ENCODE measurements at regions not wholly inside any gene's neighbourhood (a gene's known extent, or its start where the extent isn't known, plus 50 kb on each side); places are given as distances from the start of the nearest gene placed in this dataset.
"Not testable (repeated sequence)": the region's sequence is repeated elsewhere in the genome, so short reads cannot be mapped to it uniquely, and the experiment has no call there.

GRCh38 chr4:42778349-42778748 is 114.2 kb upstream of the GRXCR1 start:
- Histone ChIP-seq H3K36me3 (ENCODE audit: insufficient read depth, insufficient read length, low read length) (no peaks in the 10 kb centered on the region), H3K9ac (ENCODE audit: insufficient read length, low read depth) (no peak overlapping the region), H3K4me1 (ENCODE audit: insufficient read depth, insufficient read length) (no peaks in the 10 kb centered on the region), H3K9me3 (ENCODE audit: insufficient read depth, low read length) (no peaks in the 10 kb centered on the region), H3K27me3 (ENCODE audit: insufficient read depth, insufficient read length) (no peaks in the 10 kb centered on the region), H3K4me3 (ENCODE audit: insufficient read length, low read depth) (no peak overlapping the region)
- TF ChIP-seq YY1 (IDR thresholded peaks at IDR 0.05; ENCODE audit: insufficient read depth, insufficient read length) (no peak), ZNF274 (IDR thresholded peaks at IDR 0.05; ENCODE audit: low read depth, low read length) (no peak), SUZ12 (IDR thresholded peaks at IDR 0.05; ENCODE audit: extremely low read depth, insufficient read depth, insufficient read length) (no peak)
- DNase-seq (ENCODE audit: low read depth, low spot score) = no peak

GRCh38 chr4:42768125-42768748 is 111.3 kb upstream of the ATP8A1 start:
- Histone ChIP-seq H3K4me1 (ENCODE audit: insufficient read depth, insufficient read length) (no peaks in the 10 kb centered on the region), H3K27me3 (ENCODE audit: insufficient read depth, insufficient read length) (no peaks in the 10 kb centered on the region), H3K36me3 (ENCODE audit: insufficient read depth, insufficient read length, low read length) (no peaks in the 10 kb centered on the region), H3K9ac (ENCODE audit: insufficient read length, low read depth) (no peak overlapping the region), H3K4me3 (ENCODE audit: insufficient read length, low read depth) (no peak overlapping the region), H3K9me3 (ENCODE audit: insufficient read depth, low read length) (no peaks in the 10 kb centered on the region)
- no peak for DNase-seq (ENCODE audit: low read depth, low spot score)
- TF ChIP-seq ZNF274 (IDR thresholded peaks at IDR 0.05; ENCODE audit: low read depth, low read length) = no peak
- TF ChIP-seq YY1 (IDR thresholded peaks at IDR 0.05; ENCODE audit: insufficient read depth, insufficient read length) = no peak
- TF ChIP-seq SUZ12 (IDR thresholded peaks at IDR 0.05; ENCODE audit: extremely low read depth, insufficient read depth, insufficient read length) = no peak

DNA sequence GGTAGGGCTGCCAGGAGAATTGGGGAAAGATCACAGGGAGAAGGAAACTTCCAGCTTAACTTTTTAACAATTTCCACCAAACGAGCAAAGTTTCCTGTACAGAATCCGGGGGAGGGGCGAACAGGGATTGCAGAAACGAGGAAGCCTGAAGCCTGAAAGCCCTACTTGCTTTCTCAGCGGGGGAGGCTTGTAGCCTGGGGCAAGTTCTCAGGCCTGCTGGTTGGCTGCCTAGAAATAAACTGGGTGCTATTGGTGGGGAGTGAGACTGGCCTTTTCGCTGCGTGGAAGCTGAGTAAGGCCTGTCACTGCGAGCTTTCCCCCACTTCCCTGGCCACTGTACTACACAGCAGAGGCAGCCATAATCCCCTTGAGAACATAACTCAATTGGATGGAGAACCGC is 110.8 kb upstream of the ATP8A1 start:
- DNase-seq (ENCODE audit: low read depth, low spot score) = no peak
- no peak for TF ChIP-seq YY1 (IDR thresholded peaks at IDR 0.05; ENCODE audit: insufficient read depth, insufficient read length)
- no peak for TF ChIP-seq SUZ12 (IDR thresholded peaks at IDR 0.05; ENCODE audit: extremely low read depth, insufficient read depth, insufficient read length)
- TF ChIP-seq ZNF274 (IDR thresholded peaks at IDR 0.05; ENCODE audit: low read depth, low read length) = no peak
- no peak overlapping the region for H3K9ac ChIP-seq (ENCODE audit: insufficient read length, low read depth)

GRCh38 chr4:42761804-42762203 is 104.9 kb upstream of the ATP8A1 start:
- no peaks in the 10 kb centered on the region for H3K4me1 ChIP-seq (ENCODE audit: insufficient read depth, insufficient read length)
- no peaks in the 10 kb centered on the region for H3K27me3 ChIP-seq (ENCODE audit: insufficient read depth, insufficient read length)
- H3K36me3 ChIP-seq (ENCODE audit: insufficient read depth, insufficient read length, low read length) = no peaks in the 10 kb centered on the region
- H3K9me3 ChIP-seq (ENCODE audit: insufficient read depth, low read length) = no peaks in the 10 kb centered on the region
- no peak overlapping the region for H3K9ac ChIP-seq (ENCODE audit: insufficient read length, low read depth)
- DNase-seq (ENCODE audit: low read depth, low spot score) = peak; percentile 70
- H3K4me3 ChIP-seq (ENCODE audit: insufficient read length, low read depth) = no peak overlapping the region
- TF ChIP-seq SUZ12 (IDR thresholded peaks at IDR 0.05; ENCODE audit: extremely low read depth, insufficient read depth, insufficient read length) = no peak
- no peak for TF ChIP-seq YY1 (IDR thresholded peaks at IDR 0.05; ENCODE audit: insufficient read depth, insufficient read length)
- TF ChIP-seq ZNF274 (IDR thresholded peaks at IDR 0.05; ENCODE audit: low read depth, low read length) = no peak

More for the DNA sequence above, 110.8 kb upstream of the ATP8A1 start:
- Histone ChIP-seq H3K4me3 (ENCODE audit: insufficient read length, low read depth) (no peak overlapping the region), H3K27me3 (ENCODE audit: insufficient read depth, insufficient read length) (no peaks in the 10 kb centered on the region), H3K4me1 (ENCODE audit: insufficient read depth, insufficient read length) (no peaks in the 10 kb centered on the region), H3K9me3 (ENCODE audit: insufficient read depth, low read length) (no peaks in the 10 kb centered on the region), H3K36me3 (ENCODE audit: insufficient read depth, insufficient read length, low read length) (no peaks in the 10 kb centered on the region)

- not testable (repeated sequence) for H3K4me1 ChIP-seq (ENCODE audit: insufficient read depth, insufficient read length); H3K27me3 ChIP-seq (ENCODE audit: insufficient read depth, insufficient read length); H3K4me3 ChIP-seq (ENCODE audit: insufficient read length, low read depth); H3K36me3 ChIP-seq (ENCODE audit: insufficient read depth, insufficient read length, low read length); DNase-seq (ENCODE audit: low read depth, low spot score); H3K9me3 ChIP-seq (ENCODE audit: insufficient read depth, low read length); H3K9ac ChIP-seq (ENCODE audit: insufficient read length, low read depth)
These were observed 98.1 kb upstream of the ATP8A1 start for GRCh38 chr4:42754965-42755364.

DNA sequence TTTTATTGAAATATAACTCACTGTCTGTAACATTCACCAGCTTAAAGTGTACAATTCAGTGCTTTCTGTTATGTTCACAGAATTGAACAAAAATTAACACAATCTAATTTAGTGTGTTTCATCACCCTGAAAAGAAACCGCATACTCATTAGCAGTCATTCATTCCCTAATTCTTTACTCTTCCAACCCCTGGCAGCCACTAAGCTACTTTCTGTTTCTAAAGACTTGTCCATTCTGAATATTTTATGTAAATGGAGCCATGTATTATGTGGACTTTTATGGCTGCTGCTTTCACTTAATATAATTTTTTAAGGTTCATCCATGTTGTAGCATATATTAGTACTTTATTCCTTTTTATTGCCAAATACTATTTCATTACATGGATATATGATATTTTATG is 94.7 kb upstream of the ATP8A1 start:
- no peak for TF ChIP-seq SUZ12 (IDR thresholded peaks at IDR 0.05; ENCODE audit: extremely low read depth, insufficient read depth, insufficient read length)
- TF ChIP-seq YY1 (IDR thresholded peaks at IDR 0.05; ENCODE audit: insufficient read depth, insufficient read length) = no peak
- no peak for DNase-seq (ENCODE audit: low read depth, low spot score)
- Histone ChIP-seq H3K4me1 (ENCODE audit: insufficient read depth, insufficient read length) (no peaks in the 10 kb centered on the region), H3K4me3 (ENCODE audit: insufficient read length, low read depth) (no peak overlapping the region), H3K27me3 (ENCODE audit: insufficient read depth, insufficient read length) (no peaks in the 10 kb centered on the region), H3K36me3 (ENCODE audit: insufficient read depth, insufficient read length, low read length) (no peaks in the 10 kb centered on the region), H3K9ac (ENCODE audit: insufficient read length, low read depth) (no peak overlapping the region), H3K9me3 (ENCODE audit: insufficient read depth, low read length) (no peaks in the 10 kb centered on the region)

DNA sequence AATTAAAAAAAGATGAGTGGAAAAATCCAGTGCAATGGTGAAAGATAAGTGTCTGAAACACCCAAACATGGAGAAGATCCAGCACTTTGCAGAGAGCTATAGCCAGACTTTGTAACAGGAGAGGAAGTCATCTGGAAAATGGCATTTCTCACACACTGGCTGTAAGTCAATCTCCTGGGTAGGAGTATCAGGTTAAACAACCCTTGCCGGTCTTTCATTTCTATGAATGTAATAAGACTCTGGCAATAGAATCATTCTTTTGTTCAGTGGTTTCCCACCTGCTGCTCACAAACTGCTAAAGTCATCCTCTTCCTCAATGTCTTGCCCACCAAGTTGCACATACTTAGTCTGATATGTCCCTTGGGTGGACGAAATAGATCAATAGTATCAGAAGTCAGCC is 94.0 kb upstream of the ATP8A1 start:
- TF ChIP-seq YY1 (IDR thresholded peaks at IDR 0.05; ENCODE audit: insufficient read depth, insufficient read length) (no peak), SUZ12 (IDR thresholded peaks at IDR 0.05; ENCODE audit: extremely low read depth, insufficient read depth, insufficient read length) (no peak), ZNF274 (IDR thresholded peaks at IDR 0.05; ENCODE audit: low read depth, low read length) (no peak)
- no peaks in the 10 kb centered on the region for H3K27me3 ChIP-seq (ENCODE audit: insufficient read depth, insufficient read length)
- no peak for DNase-seq (ENCODE audit: low read depth, low spot score)
- no peaks in the 10 kb centered on the region for H3K9me3 ChIP-seq (ENCODE audit: insufficient read depth, low read length)
- H3K4me3 ChIP-seq (ENCODE audit: insufficient read length, low read depth) = no peak overlapping the region
- H3K4me1 ChIP-seq (ENCODE audit: insufficient read depth, insufficient read length) = no peaks in the 10 kb centered on the region
- no peak overlapping the region for H3K9ac ChIP-seq (ENCODE audit: insufficient read length, low read depth)
- H3K36me3 ChIP-seq (ENCODE audit: insufficient read depth, insufficient read length, low read length) = no peaks in the 10 kb centered on the region

DNA sequence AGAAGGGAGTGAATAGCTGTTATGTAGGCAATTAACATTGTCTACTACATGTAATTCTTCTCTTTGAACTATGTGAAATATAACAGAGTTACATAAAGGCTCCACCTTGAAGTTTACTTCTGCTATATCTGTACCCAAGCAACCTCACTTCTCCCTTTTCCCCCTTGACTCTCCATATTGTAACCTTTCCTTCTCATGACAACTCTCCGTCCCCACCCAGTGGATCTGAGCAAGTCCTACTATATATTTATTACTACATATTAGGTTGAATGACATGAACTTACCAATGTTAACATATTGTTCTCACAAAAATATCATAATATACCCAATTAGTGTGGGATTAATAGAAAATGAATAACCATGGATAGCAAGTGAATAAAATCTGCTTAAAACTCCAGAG is 93.2 kb upstream of the ATP8A1 start:
- H3K4me1 ChIP-seq (ENCODE audit: insufficient read depth, insufficient read length) = no peaks in the 10 kb centered on the region
- no peak for DNase-seq (ENCODE audit: low read depth, low spot score)
- H3K36me3 ChIP-seq (ENCODE audit: insufficient read depth, insufficient read length, low read length) = no peaks in the 10 kb centered on the region
- H3K27me3 ChIP-seq (ENCODE audit: insufficient read depth, insufficient read length) = no peaks in the 10 kb centered on the region
- no peaks in the 10 kb centered on the region for H3K9me3 ChIP-seq (ENCODE audit: insufficient read depth, low read length)
- no peak overlapping the region for H3K4me3 ChIP-seq (ENCODE audit: insufficient read length, low read depth)
- no peak overlapping the region for H3K9ac ChIP-seq (ENCODE audit: insufficient read length, low read depth)
- TF ChIP-seq ZNF274 (IDR thresholded peaks at IDR 0.05; ENCODE audit: low read depth, low read length) (no peak), SUZ12 (IDR thresholded peaks at IDR 0.05; ENCODE audit: extremely low read depth, insufficient read depth, insufficient read length) (no peak), YY1 (IDR thresholded peaks at IDR 0.05; ENCODE audit: insufficient read depth, insufficient read length) (no peak)

Data from NT2/D1 (cell line).